GM21619 (cell line): ENCODE measurements at regions not wholly inside any gene's neighbourhood (a gene's known extent, or its start where the extent isn't known, plus 50 kb on each side); places are given as distances from the start of the nearest gene placed in this dataset.
"Not testable (repeated sequence)": the region's sequence is repeated elsewhere in the genome, so short reads cannot be mapped to it uniquely, and the experiment has no call there.

ENCODE experiments used
- ATAC-seq: cut with Tn5 transposase; IDR thresholded peaks from one replicate; pipeline ENCODE4 v1.9.1; 2021; ENCODE audit not compliant: unreplicated experiment

GRCh38 chr10:43921478-43921877, 272.8 kb upstream of the ZNF32 start:
- no peak for ATAC-seq

GRCh38 chr10:43920236-43920758, 271.6 kb upstream of the ZNF32 start:
- not testable (repeated sequence) for ATAC-seq

- peak; percentile 53 for ATAC-seq
Measured at GRCh38 chr10:43913676-43914235, 265.1 kb upstream of the ZNF32 start.

- ATAC-seq, result no peak
Measured at GRCh38 chr10:43912469-43912868, 263.8 kb upstream of the ZNF32 start.

GRCh38 chr10:43906490-43906889, 257.8 kb upstream of the ZNF32 start:
- ATAC-seq, result no peak

- ATAC-seq, result no peak
Measured at GRCh38 chr10:43905512-43906236, 257.0 kb upstream of the ZNF32 start.

GRCh38 chr10:43904844-43905243, 256.2 kb upstream of the ZNF32 start:
- no peak for ATAC-seq

GRCh38 chr10:43904301-43904700, 255.6 kb upstream of the ZNF32 start:
- ATAC-seq, result no peak

GRCh38 chr10:43903451-43903850, 254.8 kb upstream of the ZNF32 start:
- ATAC-seq, result no peak

GRCh38 chr10:43902842-43903241, 254.2 kb upstream of the ZNF32 start:
- no peak for ATAC-seq

- no peak for ATAC-seq
Measured at GRCh38 chr10:43901744-43902504, 253.2 kb upstream of the ZNF32 start.

GRCh38 chr10:43901302-43901701, 252.6 kb upstream of the ZNF32 start:
- no peak for ATAC-seq

GRCh38 chr10:43900571-43900970, 251.9 kb upstream of the ZNF32 start:
- no peak for ATAC-seq

GRCh38 chr10:43899224-43899959, 250.7 kb upstream of the ZNF32 start:
- no peak for ATAC-seq

- ATAC-seq, result no peak
Measured at GRCh38 chr10:43898592-43898991, 249.9 kb upstream of the ZNF32 start.

- no peak for ATAC-seq
Measured at GRCh38 chr10:43897765-43898419, 249.2 kb upstream of the ZNF32 start.

GRCh38 chr10:43892062-43892770, 243.5 kb upstream of the ZNF32 start:
- no peak for ATAC-seq

GRCh38 chr10:43891241-43891640, 242.6 kb upstream of the ZNF32 start:
- no peak for ATAC-seq

GRCh38 chr10:43890124-43890523, 241.4 kb upstream of the ZNF32 start:
- no peak for ATAC-seq

- ATAC-seq, result no peak
Measured at GRCh38 chr10:43888586-43888985, 239.9 kb upstream of the ZNF32 start.
